ENCODE measurements at regions not wholly inside any gene's neighbourhood (a gene's known extent, or its start where the extent isn't known, plus 50 kb on each side); places are given as distances from the start of the nearest gene placed in this dataset.
"Not testable (repeated sequence)": the region's sequence is repeated elsewhere in the genome, so short reads cannot be mapped to it uniquely, and the experiment has no call there.

GRCh38 chr9:78663369-78663768 lies 366.4 kb downstream of the PSAT1 start:
- in situ Hi-C loops (cut with HindIII; ENCODE audit: low sequenced_read_pairs) = no loop called here

- in situ Hi-C loops (cut with HindIII; ENCODE audit: low sequenced_read_pairs) = no loop called here
Observed at GRCh38 chr9:78664370-78664769, 367.4 kb downstream of the PSAT1 start.

DNA sequence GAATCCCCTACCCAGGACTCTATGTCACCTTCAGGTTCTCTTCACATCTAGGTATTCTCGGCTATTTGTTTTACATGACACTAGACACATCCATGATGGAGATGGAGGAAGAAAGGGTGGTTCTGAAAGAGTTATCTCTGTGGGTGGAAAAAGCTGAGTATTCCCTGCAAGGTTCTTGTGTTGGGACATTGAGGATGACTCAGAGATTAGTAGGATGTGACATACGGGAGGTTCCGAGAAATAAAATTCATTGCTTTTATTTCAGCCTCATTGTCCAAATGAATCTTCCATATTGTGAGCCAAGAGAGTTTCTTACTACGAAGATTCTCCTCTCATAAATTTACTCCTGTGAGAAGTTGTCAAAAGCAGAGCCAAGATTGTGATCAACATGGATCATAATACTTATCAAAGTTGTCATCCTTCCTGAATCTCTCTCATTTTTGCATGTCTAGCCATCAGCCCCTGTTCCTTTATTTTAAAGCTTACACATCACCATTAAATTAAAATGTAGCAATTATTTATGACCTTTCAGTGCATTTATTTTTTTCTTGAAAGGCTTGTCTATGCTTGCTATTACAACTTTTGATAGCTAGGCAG lies 370.0 kb downstream of the PSAT1 start:
- in situ Hi-C loops (cut with HindIII; ENCODE audit: low sequenced_read_pairs) = no loop called here

DNA sequence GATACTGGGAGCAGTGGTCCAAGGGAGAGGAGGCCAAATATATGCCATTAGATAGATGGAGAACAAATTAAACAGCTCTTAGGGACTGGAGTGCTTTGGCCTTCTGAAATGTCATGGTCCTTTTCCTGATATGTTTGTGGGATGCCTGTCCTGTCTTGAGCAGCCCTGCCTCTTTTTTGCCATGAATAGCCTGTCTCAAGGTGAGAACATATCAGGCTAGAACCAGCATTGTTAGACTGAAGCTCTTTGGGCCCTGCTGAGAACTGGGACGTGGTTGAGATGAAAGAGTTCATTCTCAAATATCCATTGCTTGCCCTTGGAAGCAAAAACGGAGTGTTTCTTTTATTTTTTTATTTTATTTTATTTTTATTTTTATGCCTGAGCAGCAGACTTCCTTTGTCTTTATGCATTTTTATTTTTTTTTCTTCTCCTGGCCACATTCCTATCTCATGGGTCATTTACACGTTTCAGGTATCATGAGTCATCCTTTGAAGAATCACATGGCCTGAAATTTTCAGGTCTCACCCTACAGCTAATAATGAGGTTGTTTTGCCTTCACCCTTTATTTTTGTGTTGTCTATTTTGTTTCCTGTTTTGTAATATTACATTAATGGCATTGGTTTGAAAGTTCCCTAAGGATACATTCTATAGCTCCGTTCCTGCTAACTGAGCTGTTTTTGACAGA lies 371.4 kb downstream of the PSAT1 start:
- in situ Hi-C loops (cut with HindIII; ENCODE audit: low sequenced_read_pairs) = no loop called here

- in situ Hi-C loops (cut with HindIII; ENCODE audit: low sequenced_read_pairs) = no loop called here
Observed at GRCh38 chr9:78669591-78669990, 372.7 kb downstream of the PSAT1 start.

DNA sequence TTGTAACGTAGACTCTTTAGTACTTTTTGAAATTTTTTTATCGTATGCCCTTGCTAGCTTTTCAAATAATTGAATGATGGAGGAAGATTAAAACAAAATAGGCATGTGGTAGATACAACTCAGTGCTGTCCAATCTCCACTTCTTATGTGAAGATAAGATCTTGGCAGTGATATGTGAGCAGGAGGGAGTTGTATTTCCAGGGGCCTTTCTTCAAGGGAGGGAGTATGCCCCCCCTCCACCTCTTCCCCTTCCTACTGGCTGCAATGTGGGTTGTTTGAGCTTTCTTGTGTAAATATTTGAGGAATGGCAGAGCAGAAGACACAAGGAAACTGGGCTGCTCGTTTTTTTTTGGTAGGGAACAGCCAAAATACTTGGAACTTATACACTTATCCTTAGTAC lies 374.9 kb downstream of the PSAT1 start:
- in situ Hi-C loops (cut with HindIII; ENCODE audit: low sequenced_read_pairs) = no loop called here

- in situ Hi-C loops (cut with HindIII; ENCODE audit: low sequenced_read_pairs) = no loop called here
Observed at GRCh38 chr9:78674874-78675273, 377.9 kb downstream of the PSAT1 start.

- in situ Hi-C loops (cut with HindIII; ENCODE audit: low sequenced_read_pairs) = no loop called here
Observed at GRCh38 chr9:78676009-78676408, 379.1 kb downstream of the PSAT1 start.

- in situ Hi-C loops (cut with HindIII; ENCODE audit: low sequenced_read_pairs) = no loop called here
Observed at GRCh38 chr9:78676623-78677022, 379.7 kb downstream of the PSAT1 start.

- in situ Hi-C loops (cut with HindIII; ENCODE audit: low sequenced_read_pairs) = no loop called here
Observed at GRCh38 chr9:78677326-78677725, 380.4 kb downstream of the PSAT1 start.

GRCh38 chr9:78678877-78679276 lies 382.0 kb downstream of the PSAT1 start:
- in situ Hi-C loops (cut with HindIII; ENCODE audit: low sequenced_read_pairs) = no loop called here

- in situ Hi-C loops (cut with HindIII; ENCODE audit: low sequenced_read_pairs) = no loop called here
Observed at GRCh38 chr9:78680196-78680595, 383.3 kb downstream of the PSAT1 start.

DNA sequence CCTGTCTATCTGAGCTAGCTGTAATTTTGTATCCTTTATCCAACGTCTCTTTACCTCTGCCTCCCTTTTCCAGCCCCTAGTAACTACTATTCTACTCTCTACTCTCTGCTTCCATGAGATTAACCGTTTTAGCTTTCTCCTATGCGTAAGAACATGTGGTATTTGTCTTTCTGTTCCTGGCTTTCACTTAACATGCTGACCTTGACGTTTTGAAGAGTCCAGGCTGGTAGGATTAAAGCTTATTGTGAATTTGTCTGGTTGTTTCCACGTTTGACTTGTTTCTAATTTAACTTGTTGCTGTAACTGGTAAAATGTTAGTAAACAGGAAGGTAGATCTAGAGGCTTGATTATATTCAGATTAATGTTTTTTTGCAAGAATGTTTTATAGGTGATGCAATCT lies 385.3 kb downstream of the PSAT1 start:
- in situ Hi-C loops (cut with HindIII; ENCODE audit: low sequenced_read_pairs) = no loop called here

GRCh38 chr9:78685471-78685870 lies 388.5 kb downstream of the PSAT1 start:
- in situ Hi-C loops (cut with HindIII; ENCODE audit: low sequenced_read_pairs) = no loop called here

DNA sequence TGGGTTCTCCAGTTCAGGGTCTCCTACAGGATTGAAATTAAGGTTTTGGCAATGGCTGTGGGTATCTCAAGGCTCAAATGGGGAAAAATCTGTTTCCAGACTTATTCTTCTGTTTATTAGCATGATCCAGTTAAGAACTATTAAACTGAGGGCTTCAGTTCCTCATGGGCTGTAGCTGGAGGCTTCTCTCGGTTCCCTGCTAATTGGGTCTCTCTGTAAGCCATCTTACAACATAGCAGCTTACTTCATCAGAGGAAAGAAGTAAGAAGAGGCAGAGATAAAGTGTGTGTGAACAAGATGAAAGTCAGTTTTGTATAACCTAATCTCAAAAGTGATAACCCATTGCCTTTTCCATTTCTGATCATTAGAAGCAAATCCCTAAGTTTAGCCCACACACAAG lies 391.9 kb downstream of the PSAT1 start:
- in situ Hi-C loops (cut with HindIII; ENCODE audit: low sequenced_read_pairs) = no loop called here

DNA sequence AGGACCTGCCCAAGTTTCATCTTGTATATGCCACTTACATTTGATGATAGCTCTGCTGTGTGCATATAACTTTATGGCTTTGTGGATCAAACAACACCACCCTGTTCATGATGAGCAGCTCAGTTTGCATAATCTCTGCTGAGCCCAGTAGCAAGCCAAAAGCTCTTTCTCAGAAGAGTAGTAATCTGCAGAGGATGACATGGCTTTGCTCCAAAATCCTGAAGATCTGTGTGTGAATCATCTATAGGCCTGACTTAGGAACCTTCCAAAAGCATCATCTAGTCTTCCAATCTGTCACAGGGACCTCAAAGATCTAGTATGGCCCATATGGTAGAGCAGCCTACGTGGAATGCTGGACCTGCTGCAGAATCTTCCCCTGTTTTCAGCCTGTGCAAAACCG lies 394.6 kb downstream of the PSAT1 start:
- in situ Hi-C loops (cut with HindIII; ENCODE audit: low sequenced_read_pairs) = no loop called here

DNA sequence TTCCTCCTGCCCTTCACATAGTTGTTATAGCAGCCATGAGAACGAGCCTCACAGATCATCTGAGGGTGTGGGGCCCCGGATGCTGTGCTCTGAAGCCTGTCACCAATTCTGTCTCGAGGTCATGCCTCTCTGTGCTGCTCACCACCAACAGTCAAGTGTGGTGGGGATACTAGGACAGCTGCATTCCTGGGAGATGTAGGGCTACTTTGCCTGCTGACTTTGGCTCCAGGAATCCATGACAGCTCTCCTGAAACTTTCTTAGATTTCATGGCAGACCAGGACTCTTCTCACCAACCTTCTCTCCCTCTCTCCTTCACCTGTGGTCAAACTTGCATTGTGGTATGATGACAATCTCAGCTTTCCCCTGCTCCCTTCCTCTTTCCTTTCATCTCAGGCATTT lies 395.9 kb downstream of the PSAT1 start:
- in situ Hi-C loops (cut with HindIII; ENCODE audit: low sequenced_read_pairs) = no loop called here

- in situ Hi-C loops (cut with HindIII; ENCODE audit: low sequenced_read_pairs) = no loop called here
Observed at GRCh38 chr9:78694974-78695373, 398.0 kb downstream of the PSAT1 start.

DNA sequence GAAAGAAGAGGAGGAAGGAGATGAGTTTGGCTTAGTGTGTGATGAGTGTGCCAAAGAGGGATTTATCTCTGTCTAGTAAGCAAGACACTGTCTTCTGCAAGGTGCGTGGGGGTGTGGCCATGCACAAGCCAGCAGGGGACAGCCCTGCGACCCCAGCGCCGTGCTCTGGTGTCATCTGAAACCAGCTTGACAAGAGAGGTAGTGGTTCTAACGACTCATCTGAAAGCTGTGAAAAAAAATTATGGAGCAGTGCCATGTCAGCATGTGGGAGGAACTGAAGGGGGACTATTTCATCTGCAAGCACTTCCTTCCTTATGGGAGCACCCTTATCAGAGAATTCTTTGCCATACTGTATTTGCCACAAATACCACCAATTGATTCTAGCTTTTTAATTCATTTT lies 398.6 kb downstream of the PSAT1 start:
- in situ Hi-C loops (cut with HindIII; ENCODE audit: low sequenced_read_pairs) = no loop called here

DNA sequence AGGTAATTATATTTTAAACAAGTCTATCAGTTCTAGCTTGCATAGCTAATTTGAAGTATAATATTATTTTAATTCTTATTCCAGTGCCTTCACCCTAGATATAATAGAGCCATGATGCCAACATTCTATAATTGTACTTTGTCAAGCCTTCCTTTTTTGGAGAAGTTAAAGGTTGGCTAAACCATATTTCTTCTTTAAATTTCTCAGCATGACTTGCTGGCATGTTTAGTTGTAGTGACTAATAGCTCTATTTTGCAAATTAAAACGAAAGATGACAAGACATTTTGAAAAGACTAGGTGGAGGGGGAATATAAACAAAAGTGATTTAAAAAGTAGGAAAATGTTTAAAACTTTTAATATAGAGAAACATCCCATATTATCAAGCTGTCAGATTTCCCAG lies 400.7 kb downstream of the PSAT1 start:
- in situ Hi-C loops (cut with HindIII; ENCODE audit: low sequenced_read_pairs) = no loop called here

GRCh38 chr9:78698371-78698770 lies 401.4 kb downstream of the PSAT1 start:
- in situ Hi-C loops (cut with HindIII; ENCODE audit: low sequenced_read_pairs) = no loop called here

GRCh38 chr9:78699217-78699616 lies 402.3 kb downstream of the PSAT1 start:
- in situ Hi-C loops (cut with HindIII; ENCODE audit: low sequenced_read_pairs) = not testable (repeated sequence)

GRCh38 chr9:78704153-78704552 lies 407.2 kb downstream of the PSAT1 start:
- in situ Hi-C loops (cut with HindIII; ENCODE audit: low sequenced_read_pairs) = not testable (repeated sequence)
